ENCODE measurements at regions not wholly inside any gene's neighbourhood (a gene's known extent, or its start where the extent isn't known, plus 50 kb on each side); places are given as distances from the start of the nearest gene placed in this dataset.
A peak's percentile ranks its signal among the peaks of the same experiment; 100 is the strongest.

DNA sequence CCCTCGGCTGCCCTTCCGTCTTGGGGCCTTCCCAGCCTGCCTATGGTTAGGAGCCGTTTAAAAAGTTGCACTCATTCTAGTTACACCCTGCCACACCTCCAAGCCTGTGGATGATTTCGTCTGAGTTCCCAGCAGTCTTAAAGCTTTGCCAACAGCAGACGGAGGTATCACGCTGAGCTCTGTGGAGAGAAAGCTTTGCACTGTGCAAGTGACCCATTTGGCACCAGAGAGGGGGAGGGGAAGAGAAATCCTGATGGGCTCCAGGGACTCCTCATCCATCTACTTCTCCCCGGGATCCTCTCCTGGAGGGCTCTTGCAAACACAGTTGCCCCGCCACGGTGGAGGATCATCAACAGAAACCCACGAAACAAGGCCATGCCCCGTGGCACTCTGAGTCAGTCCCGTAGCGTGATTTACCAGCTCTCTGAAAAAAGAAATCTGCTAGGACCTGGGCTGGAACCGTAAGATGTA is 98.8 kb upstream of the CITED2 start:
- peak; percentile 33 for DNase-seq (ENCODE audit: low read depth)
- TF ChIP-seq CTCF (IDR thresholded peaks at IDR 0.05; ENCODE audit: insufficient read depth, low read depth, low read length, missing control alignments): no peak
- H3K4me3 ChIP-seq (ENCODE audit: low read length): no peak overlapping the region

GRCh38 chr6:139472351-139473015 is 98.0 kb upstream of the CITED2 start:
- TF ChIP-seq CTCF (IDR thresholded peaks at IDR 0.05; ENCODE audit: insufficient read depth, low read depth, low read length, missing control alignments): no peak
- DNase-seq (ENCODE audit: low read depth): no peak
- no peak overlapping the region for H3K4me3 ChIP-seq (ENCODE audit: low read length)

DNA sequence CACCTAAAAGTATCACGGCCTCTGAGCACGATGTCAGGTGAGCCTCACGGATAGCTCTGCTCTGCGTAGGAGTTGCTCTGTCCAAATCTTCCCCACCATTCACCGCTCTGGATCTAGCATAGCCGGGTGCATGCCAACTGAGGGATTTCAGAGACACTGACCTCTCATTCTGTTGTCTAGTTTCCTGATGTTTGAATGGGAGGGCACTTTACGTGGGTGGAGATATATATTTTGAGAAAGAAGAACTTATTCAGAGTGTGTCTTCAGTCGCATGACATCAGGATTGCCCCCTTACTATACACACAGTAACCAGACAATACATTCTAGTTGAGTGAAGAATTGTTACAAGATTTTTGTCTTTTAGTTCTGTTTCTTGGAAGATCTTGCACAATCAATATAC is 96.5 kb upstream of the CITED2 start:
- no peak overlapping the region for H3K4me3 ChIP-seq (ENCODE audit: low read length)
- DNase-seq (ENCODE audit: low read depth): no peak
- TF ChIP-seq CTCF (IDR thresholded peaks at IDR 0.05; ENCODE audit: insufficient read depth, low read depth, low read length, missing control alignments): no peak

GRCh38 chr6:139468178-139468819 is 93.9 kb upstream of the CITED2 start:
- H3K4me3 ChIP-seq (ENCODE audit: low read length): no peak overlapping the region
- DNase-seq (ENCODE audit: low read depth): peak; percentile 86
- no peak for TF ChIP-seq CTCF (IDR thresholded peaks at IDR 0.05; ENCODE audit: insufficient read depth, low read depth, low read length, missing control alignments)

DNA sequence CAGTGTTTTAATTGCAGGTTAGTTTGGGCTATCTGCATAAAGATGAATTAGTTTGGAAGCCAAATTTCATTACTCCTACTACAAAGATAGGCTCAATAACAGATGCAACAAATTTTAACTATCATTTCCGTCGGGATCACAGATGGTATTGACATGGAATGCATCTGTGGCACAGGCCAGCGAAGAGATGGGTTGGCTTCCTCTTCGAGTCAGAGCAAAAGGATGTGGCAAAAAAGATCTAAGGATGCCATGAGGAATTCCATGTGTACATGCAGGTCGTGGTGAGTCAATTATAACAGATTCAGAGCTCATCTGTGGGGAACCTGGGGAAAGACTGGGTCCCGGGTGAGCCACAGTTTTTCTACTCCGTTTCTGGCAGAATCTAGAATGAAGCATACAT is 83.0 kb upstream of the CITED2 start:
- H3K4me3 ChIP-seq (ENCODE audit: low read length): no peak overlapping the region
- DNase-seq (ENCODE audit: low read depth): peak; percentile 17
- no peak for TF ChIP-seq CTCF (IDR thresholded peaks at IDR 0.05; ENCODE audit: insufficient read depth, low read depth, low read length, missing control alignments)

GRCh38 chr6:139452148-139452876 is 77.9 kb upstream of the CITED2 start:
- no peak overlapping the region for H3K4me3 ChIP-seq (ENCODE audit: low read length)
- peak; percentile 93 for DNase-seq (ENCODE audit: low read depth)
- TF ChIP-seq CTCF (IDR thresholded peaks at IDR 0.05; ENCODE audit: insufficient read depth, low read depth, low read length, missing control alignments): no peak

Data from epithelial cell of esophagus (primary cell).